Endothelial cell (in vitro differentiated cells): ENCODE measurements at regions not wholly inside any gene's neighbourhood (a gene's known extent, or its start where the extent isn't known, plus 50 kb on each side); places are given as distances from the start of the nearest gene placed in this dataset.

Experiments used
- DNase-seq: peaks from one replicate; pipeline ENCODE4 v3.0.0; 2021; ENCODE audit warnings: low spot score
- H3K27ac Mint-ChIP-seq: one replicate; pipeline ENCODE4 v1.8.0; 2021; ENCODE audit warnings: mixed read lengths, inconsistent platforms; ENCODE audit not compliant: unreplicated experiment
- H3K27me3 Mint-ChIP-seq: one replicate; pipeline ENCODE4 v1.8.0; 2021; ENCODE audit warnings: mild to moderate bottlenecking, moderate library complexity, mixed read lengths, inconsistent platforms; ENCODE audit not compliant: unreplicated experiment
- H3K36me3 Mint-ChIP-seq: one replicate; pipeline ENCODE4 v1.8.0; 2021; ENCODE audit warnings: mild to moderate bottlenecking, low read depth, mixed read lengths, inconsistent platforms; ENCODE audit not compliant: unreplicated experiment
- H3K4me1 Mint-ChIP-seq: one replicate; pipeline ENCODE4 v1.8.0; 2021; ENCODE audit warnings: mild to moderate bottlenecking, mixed read lengths, inconsistent platforms; ENCODE audit not compliant: unreplicated experiment
- H3K4me3 Mint-ChIP-seq: one replicate; pipeline ENCODE4 v1.8.0; 2021; ENCODE audit warnings: mild to moderate bottlenecking, mixed read lengths, inconsistent platforms; ENCODE audit not compliant: unreplicated experiment
- H3K9me3 Mint-ChIP-seq: one replicate; pipeline ENCODE4 v1.8.0; 2021; ENCODE audit warnings: mixed read lengths, inconsistent platforms; ENCODE audit not compliant: unreplicated experiment
- TF ChIP-seq, protein P1 (sequence below): fragments of 200-600 bp; sonication (generic); IDR thresholded peaks from one replicate; pipeline ENCODE4 v1.5.0; 2021; ENCODE audit warnings: antibody characterized with exemption; ENCODE audit not compliant: unreplicated experiment

DNA sequence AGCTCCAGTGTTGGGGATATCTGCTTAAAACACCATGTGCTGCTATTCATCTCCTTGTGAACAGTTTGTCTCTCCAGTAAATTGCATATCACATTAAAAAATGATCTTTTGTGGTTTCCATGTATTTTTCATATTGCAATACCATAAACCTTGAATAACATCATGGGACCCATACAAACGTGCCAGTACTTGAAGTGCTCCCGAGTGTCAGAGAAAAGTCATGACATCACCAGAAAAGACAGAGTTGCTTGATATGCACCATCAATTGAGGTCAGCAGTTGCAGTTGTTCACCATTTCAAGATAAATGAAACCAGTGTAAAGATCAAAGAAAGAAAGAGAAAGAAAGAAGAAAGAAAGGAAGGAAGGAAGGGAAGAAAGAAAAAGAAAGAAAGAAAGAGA lies 278.6 kb downstream of the ZNF621 start:
- Mint-ChIP-seq H3K4me1 (peaks cover 16% of the 10 kb centered on the region), H3K4me3 (no peak overlapping the region), H3K27ac (no peak overlapping the region), H3K27me3 (no peaks in the 10 kb centered on the region), H3K36me3 (no peaks in the 10 kb centered on the region), H3K9me3 (no peaks in the 10 kb centered on the region)
- no peak for DNase-seq
- TF ChIP-seq, protein P1, sequence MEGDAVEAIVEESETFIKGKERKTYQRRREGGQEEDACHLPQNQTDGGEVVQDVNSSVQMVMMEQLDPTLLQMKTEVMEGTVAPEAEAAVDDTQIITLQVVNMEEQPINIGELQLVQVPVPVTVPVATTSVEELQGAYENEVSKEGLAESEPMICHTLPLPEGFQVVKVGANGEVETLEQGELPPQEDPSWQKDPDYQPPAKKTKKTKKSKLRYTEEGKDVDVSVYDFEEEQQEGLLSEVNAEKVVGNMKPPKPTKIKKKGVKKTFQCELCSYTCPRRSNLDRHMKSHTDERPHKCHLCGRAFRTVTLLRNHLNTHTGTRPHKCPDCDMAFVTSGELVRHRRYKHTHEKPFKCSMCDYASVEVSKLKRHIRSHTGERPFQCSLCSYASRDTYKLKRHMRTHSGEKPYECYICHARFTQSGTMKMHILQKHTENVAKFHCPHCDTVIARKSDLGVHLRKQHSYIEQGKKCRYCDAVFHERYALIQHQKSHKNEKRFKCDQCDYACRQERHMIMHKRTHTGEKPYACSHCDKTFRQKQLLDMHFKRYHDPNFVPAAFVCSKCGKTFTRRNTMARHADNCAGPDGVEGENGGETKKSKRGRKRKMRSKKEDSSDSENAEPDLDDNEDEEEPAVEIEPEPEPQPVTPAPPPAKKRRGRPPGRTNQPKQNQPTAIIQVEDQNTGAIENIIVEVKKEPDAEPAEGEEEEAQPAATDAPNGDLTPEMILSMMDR = no peak

DNA sequence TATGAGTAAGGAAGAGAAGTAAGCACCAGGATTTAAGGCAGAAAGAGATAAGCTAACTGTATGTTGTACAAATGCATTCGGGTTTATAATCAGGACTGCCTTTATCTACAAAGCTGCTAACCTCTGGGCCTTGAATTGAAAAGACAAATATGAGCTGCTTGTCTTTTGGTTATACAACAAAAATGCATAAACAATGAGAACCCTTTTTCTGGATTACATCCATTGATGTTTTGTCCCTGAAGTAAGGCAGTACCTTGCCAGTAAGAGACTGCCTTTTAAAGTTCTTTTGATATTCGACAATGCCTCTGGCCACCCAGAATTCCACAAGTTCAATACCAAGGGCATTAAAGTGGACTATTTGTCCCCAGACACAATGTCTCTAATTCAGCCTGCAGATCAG lies 280.7 kb downstream of the ZNF621 start:
- no peak for DNase-seq
- no peaks in the 10 kb centered on the region for H3K36me3 Mint-ChIP-seq
- H3K9me3 Mint-ChIP-seq = no peaks in the 10 kb centered on the region
- TF ChIP-seq, protein P1 = no peak
- H3K27ac Mint-ChIP-seq = no peak overlapping the region
- no peaks in the 10 kb centered on the region for H3K27me3 Mint-ChIP-seq
- no peak overlapping the region for H3K4me3 Mint-ChIP-seq
- H3K4me1 Mint-ChIP-seq = peaks cover 12% of the 10 kb centered on the region

DNA sequence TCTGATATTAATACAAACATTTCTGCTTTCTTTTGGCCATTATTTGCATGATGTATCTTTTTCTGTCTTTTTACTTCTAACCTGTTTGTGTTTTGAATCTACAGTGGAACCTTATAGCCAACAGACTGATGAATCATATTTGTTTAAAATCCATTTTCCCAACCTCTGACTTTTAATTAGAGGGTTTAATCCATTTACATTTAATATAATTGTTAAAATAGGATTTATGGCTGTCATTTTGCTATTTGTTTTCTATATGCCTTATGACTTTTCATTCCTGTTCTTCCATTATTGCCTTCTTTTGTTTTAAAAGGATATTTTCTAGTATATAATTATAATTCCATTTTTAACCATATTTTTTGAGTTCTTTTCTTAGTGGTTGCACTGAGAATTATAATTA lies 286.1 kb downstream of the ZNF621 start:
- H3K27me3 Mint-ChIP-seq = no peaks in the 10 kb centered on the region

DNA sequence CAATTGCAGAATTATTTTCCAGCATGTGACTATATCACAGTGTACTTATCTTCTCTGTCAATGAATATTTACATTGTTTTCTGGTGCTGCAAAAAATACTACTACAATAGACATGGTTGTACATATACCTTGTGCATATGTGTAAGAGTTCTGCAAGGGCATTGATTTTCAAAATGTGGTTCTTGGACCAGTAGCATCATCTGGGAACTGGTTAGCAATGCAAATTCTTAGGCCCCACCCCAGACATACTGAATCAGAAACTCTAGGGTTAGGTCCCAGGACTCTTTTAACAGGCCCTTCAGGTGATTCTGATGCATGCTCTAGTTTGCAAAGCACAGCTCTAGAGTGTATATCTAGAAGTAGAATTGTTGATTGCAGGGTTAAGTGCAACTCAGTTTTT lies 292.3 kb downstream of the ZNF621 start:
- no peak for DNase-seq
- TF ChIP-seq, protein P1 = no peak
- H3K36me3 Mint-ChIP-seq = no peaks in the 10 kb centered on the region
- no peaks in the 10 kb centered on the region for H3K4me1 Mint-ChIP-seq
- no peaks in the 10 kb centered on the region for H3K27me3 Mint-ChIP-seq
- no peak overlapping the region for H3K4me3 Mint-ChIP-seq
- no peaks in the 10 kb centered on the region for H3K9me3 Mint-ChIP-seq
- no peak overlapping the region for H3K27ac Mint-ChIP-seq

More for the DNA sequence above, 286.1 kb downstream of the ZNF621 start:
- no peak overlapping the region for H3K4me3 Mint-ChIP-seq
- no peaks in the 10 kb centered on the region for H3K36me3 Mint-ChIP-seq
- H3K4me1 Mint-ChIP-seq = no peaks in the 10 kb centered on the region
- no peaks in the 10 kb centered on the region for H3K9me3 Mint-ChIP-seq
- no peak overlapping the region for H3K27ac Mint-ChIP-seq
- TF ChIP-seq, protein P1 = no peak
- no peak for DNase-seq

DNA sequence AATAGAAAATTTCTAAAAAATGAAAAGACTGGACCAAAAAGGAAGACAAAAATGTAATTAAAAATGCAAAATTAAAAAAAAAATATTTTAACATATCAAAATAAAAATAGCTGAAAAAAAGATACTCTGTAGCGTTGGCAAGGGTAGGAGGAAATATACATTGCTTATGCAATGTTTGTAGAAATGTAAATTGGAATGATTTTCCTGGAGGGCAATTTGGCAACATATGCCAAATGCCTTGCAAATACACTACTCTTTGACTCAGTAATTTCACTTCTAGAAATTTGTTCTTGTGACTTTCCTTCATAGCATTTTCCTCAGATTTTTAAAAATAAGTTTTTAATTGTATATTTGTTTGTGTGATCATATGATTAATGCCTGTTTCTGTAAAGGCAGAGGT lies 296.6 kb downstream of the ZNF621 start:
- Mint-ChIP-seq H3K27ac (no peak overlapping the region), H3K36me3 (no peaks in the 10 kb centered on the region), H3K4me1 (no peaks in the 10 kb centered on the region), H3K4me3 (no peak overlapping the region), H3K27me3 (peaks cover 2% of the 10 kb centered on the region), H3K9me3 (no peaks in the 10 kb centered on the region)
- TF ChIP-seq, protein P1 = no peak
- DNase-seq = no peak
